DND-41 (cell line): ENCODE measurements at regions not wholly inside any gene's neighbourhood (a gene's known extent, or its start where the extent isn't known, plus 50 kb on each side); places are given as distances from the start of the nearest gene placed in this dataset.

Experiments used
- CTCF ChIP-seq: IDR thresholded peaks from 2 replicates; pipeline ENCODE4 v1.5.1; 2012; ENCODE audit warnings: borderline replicate concordance, low read length, moderate library complexity, mild to moderate bottlenecking; ENCODE audit not compliant: poor library complexity, severe bottlenecking; ENCODE audit errors: extremely low read depth
- EZH2 ChIP-seq: IDR thresholded peaks from 3 replicates; pipeline ENCODE4 v1.6.1; 2012; ENCODE audit warnings: borderline replicate concordance, low read depth, mild to moderate bottlenecking, moderate library complexity, low read length, inconsistent platforms; ENCODE audit not compliant: severe bottlenecking

- TF ChIP-seq CTCF (no peak), EZH2 (no peak)
These were observed 183.4 kb upstream of the NR3C1 start for GRCh38 chr5:143586781-143587362.
